ENCODE measurements at regions not wholly inside any gene's neighbourhood (a gene's known extent, or its start where the extent isn't known, plus 50 kb on each side); places are given as distances from the start of the nearest gene placed in this dataset.
"Not testable (repeated sequence)": the region's sequence is repeated elsewhere in the genome, so short reads cannot be mapped to it uniquely, and the experiment has no call there.

DNA sequence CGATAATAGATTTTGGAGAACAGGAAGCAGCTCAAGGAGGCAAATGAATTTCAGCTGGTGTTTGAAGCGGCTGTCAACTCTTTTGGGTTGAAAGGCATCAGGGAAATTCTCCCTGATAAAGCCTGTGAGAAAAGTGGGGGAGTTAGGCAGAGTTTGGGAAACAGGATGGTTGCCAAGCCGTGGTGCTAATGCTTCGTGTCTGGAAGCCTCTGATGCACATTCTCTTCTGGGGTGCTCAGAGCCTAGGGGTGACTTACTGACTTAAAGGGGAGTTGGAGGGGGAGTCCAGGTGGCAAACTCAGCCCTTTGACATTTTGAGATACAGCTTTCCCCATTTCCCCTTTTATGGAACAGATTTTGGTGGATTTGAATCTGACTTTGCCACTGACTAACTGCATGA lies 202.5 kb upstream of the CLINT1 start:
- no peak for DNase-seq (ENCODE audit: low read depth)

- DNase-seq (ENCODE audit: low read depth): no peak
These were observed 201.3 kb upstream of the CLINT1 start for GRCh38 chr5:158060212-158060611.

- DNase-seq (ENCODE audit: low read depth): no peak
These were observed 199.5 kb upstream of the CLINT1 start for GRCh38 chr5:158058208-158059120.

DNA sequence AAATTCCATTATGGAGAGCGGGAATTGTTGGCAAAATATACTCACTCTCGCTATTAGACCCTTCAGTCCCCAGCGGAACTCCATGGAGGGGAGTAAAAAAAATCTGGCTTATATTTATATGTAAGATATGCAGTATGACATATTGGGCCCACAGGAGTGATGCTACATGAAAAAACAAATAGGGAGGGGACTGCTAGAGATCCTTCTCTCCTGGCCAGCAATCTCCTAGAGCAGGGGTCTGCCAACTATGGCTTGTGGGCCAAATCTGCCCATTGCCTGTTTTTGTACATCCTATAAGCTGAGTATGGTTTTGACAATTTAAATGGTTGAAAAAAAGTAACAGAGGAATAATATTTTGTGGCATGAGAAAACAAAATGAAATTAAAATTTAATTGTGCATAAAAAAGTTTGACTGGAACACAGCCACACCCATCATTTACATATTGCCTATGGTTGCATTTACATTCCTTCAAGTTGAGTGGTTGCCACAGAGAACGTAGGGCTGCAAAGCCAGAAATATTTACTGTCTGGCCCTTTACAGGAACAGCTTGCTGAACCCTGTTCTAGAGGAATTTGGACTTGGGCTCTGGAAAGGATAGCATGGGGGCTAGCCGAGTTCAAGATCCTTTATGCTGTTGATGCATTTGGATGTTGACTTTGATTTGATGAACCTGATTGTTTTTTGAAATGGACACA lies 197.3 kb upstream of the CLINT1 start:
- peak; percentile 65 for DNase-seq (ENCODE audit: low read depth)

- DNase-seq (ENCODE audit: low read depth): no peak
These were observed 196.2 kb upstream of the CLINT1 start for GRCh38 chr5:158055111-158055501.

GRCh38 chr5:158054223-158055110 lies 195.5 kb upstream of the CLINT1 start:
- DNase-seq (ENCODE audit: low read depth): no peak

- no peak for DNase-seq (ENCODE audit: low read depth)
These were observed 192.1 kb upstream of the CLINT1 start for GRCh38 chr5:158051036-158051435.

- peak; percentile 22 for DNase-seq (ENCODE audit: low read depth)
These were observed 191.5 kb upstream of the CLINT1 start for GRCh38 chr5:158050421-158050820.

DNA sequence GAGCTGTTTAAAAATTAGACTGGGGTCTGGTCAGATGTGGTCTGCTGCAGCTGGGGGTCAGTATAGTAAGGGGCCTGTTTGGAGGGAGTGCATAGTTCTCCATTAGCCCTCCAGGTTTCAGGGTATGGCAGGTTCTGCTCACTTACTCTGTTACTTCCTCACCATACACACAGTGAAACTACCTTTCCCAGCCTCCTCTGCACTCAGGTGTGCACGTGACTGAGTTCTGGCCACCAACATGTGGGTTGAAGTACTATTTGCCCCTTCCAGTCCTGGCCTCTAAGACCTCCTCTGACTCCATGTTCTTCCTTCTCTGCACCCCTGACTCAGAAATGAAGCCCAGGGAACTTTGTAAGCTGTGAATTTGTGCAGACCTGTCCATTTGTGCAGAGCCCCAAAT lies 190.5 kb upstream of the CLINT1 start:
- DNase-seq (ENCODE audit: low read depth): no peak

DNA sequence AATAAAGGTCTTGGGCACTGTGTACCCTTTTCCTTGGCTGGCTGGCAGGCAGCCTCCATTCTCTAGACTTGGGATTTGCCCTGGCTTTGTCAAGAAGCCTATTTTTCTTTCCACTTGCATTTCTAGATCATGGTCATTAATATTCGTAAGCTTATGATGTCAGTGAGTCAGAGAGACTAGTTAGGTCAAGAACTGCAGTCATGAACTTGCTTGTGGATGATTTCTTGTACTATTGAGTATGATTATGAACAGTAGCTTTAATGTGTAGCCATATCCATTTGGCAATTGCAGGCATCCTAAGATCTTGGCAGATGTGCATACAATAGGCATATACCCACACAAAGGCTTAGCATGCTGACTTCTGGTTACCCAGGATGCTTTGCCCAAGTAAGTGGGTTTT lies 186.8 kb upstream of the CLINT1 start:
- DNase-seq (ENCODE audit: low read depth): no peak

- DNase-seq (ENCODE audit: low read depth): no peak
These were observed 181.0 kb upstream of the CLINT1 start for GRCh38 chr5:158039911-158040347.

GRCh38 chr5:158039441-158039840 lies 180.5 kb upstream of the CLINT1 start:
- no peak for DNase-seq (ENCODE audit: low read depth)

- DNase-seq (ENCODE audit: low read depth): not testable (repeated sequence)
These were observed 178.1 kb upstream of the CLINT1 start for GRCh38 chr5:158036983-158037595.

DNA sequence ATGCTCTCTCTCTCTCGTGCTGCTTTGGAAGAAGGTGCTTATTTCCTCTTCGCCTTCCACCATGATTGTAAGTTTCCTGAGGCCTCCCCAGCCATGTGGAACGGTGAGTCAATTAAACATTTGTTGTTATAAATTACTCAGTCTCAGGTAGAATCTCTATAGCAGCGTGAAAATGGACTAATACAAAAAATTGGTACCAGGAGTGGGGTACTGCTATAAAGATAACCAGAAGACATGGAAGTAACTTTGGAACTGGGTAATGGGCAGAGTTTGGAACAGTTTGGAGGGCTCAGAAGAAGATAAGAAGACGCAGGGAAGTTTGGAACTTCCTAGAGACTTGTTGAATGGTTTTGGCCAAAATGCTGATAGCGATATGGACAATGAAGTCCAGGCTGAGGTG lies 175.6 kb upstream of the CLINT1 start:
- not testable (repeated sequence) for DNase-seq (ENCODE audit: low read depth)

DNA sequence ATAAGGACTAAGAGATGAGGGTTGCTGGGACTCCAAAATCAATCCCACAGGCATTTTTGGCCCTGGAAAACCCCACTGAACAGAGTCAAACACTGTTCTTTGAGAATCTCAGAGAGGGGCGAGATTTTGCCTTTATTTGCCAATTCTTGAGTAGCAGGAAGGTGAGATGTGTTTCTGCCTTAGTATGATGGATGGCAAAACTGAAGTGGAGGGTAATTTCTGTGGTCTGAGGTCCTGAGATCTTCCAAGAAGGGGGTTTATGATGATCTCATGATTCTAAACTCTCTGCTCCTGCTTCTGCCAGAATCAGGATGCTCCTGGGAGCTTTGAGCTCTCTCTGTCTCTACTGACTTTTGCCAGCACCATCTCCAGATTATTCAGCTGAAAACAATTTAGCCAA lies 174.8 kb upstream of the CLINT1 start:
- no peak for DNase-seq (ENCODE audit: low read depth)

- no peak for DNase-seq (ENCODE audit: low read depth)
These were observed 174.1 kb upstream of the CLINT1 start for GRCh38 chr5:158033076-158033475.

DNA sequence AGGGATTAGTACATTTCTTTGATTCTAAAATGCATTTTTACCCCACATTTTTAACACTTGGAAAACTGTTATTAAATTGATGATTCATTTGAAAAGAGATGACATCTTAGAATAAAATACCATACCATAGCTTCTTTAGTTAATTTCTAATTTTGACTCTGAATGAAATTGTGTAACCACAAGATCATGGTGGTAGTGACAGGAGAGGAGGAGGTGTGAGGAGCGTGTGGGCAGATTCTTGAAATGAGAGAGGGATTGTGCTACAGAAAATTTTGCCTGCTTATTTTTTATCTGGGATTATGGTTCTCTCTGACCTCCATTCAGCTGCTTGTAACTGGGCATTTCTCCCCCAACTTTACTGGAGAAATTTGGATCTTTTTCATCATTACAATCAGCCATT lies 173.3 kb upstream of the CLINT1 start:
- no peak for DNase-seq (ENCODE audit: low read depth)

- DNase-seq (ENCODE audit: low read depth): no peak
These were observed 169.1 kb upstream of the CLINT1 start for GRCh38 chr5:158027806-158028775.

- DNase-seq (ENCODE audit: low read depth): peak; percentile 80
These were observed 167.5 kb upstream of the CLINT1 start for GRCh38 chr5:158026304-158027031.

DNA sequence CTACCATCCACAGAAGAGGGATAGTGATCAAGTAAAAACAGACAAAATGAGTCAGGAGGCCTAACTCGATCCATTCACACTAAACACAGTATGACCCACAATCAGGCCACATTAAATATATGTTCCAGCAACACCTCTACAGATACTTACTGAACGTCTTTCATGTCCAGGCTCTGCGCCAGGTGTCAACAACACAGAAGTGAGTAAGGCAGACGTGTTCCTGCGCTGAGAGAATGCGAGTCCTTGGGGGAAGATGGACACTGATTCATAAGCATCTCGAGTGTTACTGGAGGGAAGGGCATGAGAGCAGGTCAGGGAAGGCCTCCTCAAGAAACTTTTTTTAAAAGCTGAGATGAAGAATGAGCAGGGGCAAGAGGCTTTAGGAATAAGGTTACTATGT lies 164.3 kb upstream of the CLINT1 start:
- no peak for DNase-seq (ENCODE audit: low read depth)
